Breast epithelium (tissue), 4 donors: ENCODE measurements at regions not wholly inside any gene's neighbourhood (a gene's known extent, or its start where the extent isn't known, plus 50 kb on each side); places are given as distances from the start of the nearest gene placed in this dataset.

Experiments used
- DNase-seq, 2 donors: peaks; one replicate each; pipeline ENCODE4 v3.0.0-alpha.2; 2019; ENCODE audit warnings: low spot score in 2 of 2
- H3K27ac ChIP-seq, 2 donors: fragments of 200-600 bp; sonication (generic) in 1 of 2; one replicate each; pipeline ENCODE4 v1.5.1; 2016 to 2019; ENCODE audit warnings: mild to moderate bottlenecking in 1 of 2
- H3K27me3 ChIP-seq, 2 donors: fragments of 200-600 bp; sonication (generic) in 1 of 2; one replicate each; pipeline versions ENCODE4 v1.5.1 to v1.6.0; 2017 to 2019; ENCODE audit warnings: control low read depth in 1 of 2, mild to moderate bottlenecking in 1 of 2
- H3K36me3 ChIP-seq: fragments of 200-600 bp; one replicate; pipeline ENCODE4 v1.5.1; 2019
- H3K4me1 ChIP-seq, 2 donors: fragments of 200-600 bp; sonication (generic); one replicate each; pipeline ENCODE4 v1.5.1; 2016 to 2019; ENCODE audit warnings: control low read depth in 1 of 2
- H3K4me3 ChIP-seq, 3 donors: fragments of 200-600 bp; sonication (generic); 1 replicate in 2 of 3; 2 replicates in 1 of 3; pipeline ENCODE4 v1.5.1; 2016 to 2019; ENCODE audit warnings: mild to moderate bottlenecking in 3 of 3, moderate library complexity in 2 of 3
- H3K9me3 ChIP-seq, 2 donors: fragments of 200-600 bp; sonication (generic) in 1 of 2; one replicate each; pipeline ENCODE4 v1.5.1; 2016 to 2019; ENCODE audit warnings: control low read depth in 1 of 2
- CTCF ChIP-seq, 3 donors: fragments of 450-650 bp; IDR thresholded peaks; one replicate each; pipeline ENCODE4 v1.5.1; 2016 to 2017; ENCODE audit warnings: antibody characterized with exemption in 3 of 3, mild to moderate bottlenecking in 3 of 3, moderate library complexity in 3 of 3
- POLR2A ChIP-seq: fragments of 450-650 bp; IDR thresholded peaks from one replicate; pipeline ENCODE4 v1.6.1; 2016; ENCODE audit warnings: antibody characterized with exemption, mild to moderate bottlenecking, moderate library complexity
- POLR2AphosphoS5 ChIP-seq, 3 donors: sonication (generic); formaldehyde crosslinking; IDR thresholded peaks; one replicate each; pipeline ENCODE4 v1.6.1; 2017; ENCODE audit warnings: antibody characterized with exemption in 3 of 3
- intact Hi-C: fragments of 100-400 bp; cut with DNase I; formaldehyde crosslinking; loops from one replicate; pipeline ENCODE4 v1.15.1; 2023; ENCODE audit warnings: low total_unique reads

- Histone ChIP-seq H3K36me3 (no peaks in the 10 kb centered on the region), H3K4me1 (no peaks in the 10 kb centered on the region), H3K27me3 (no peaks in the 10 kb centered on the region), H3K9me3 (no peaks in the 10 kb centered on the region), H3K4me3 (no peak overlapping the region), H3K27ac (no peak overlapping the region)
- intact Hi-C loops = no loop called here
- TF ChIP-seq POLR2AphosphoS5 (IDR thresholded peaks at IDR 0.05) = no peak
- TF ChIP-seq POLR2A = no peak
- TF ChIP-seq CTCF (IDR thresholded peaks at IDR 0.05) = no peak
- DNase-seq = no peak
These were observed 666.4 kb upstream of the CPEB2 start for GRCh38 chr4:14335872-14336271.

GRCh38 chr4:14336656-14337055 lies 665.6 kb upstream of the CPEB2 start:
- no peaks in the 10 kb centered on the region for H3K9me3 ChIP-seq
- DNase-seq = no peak
- no peaks in the 10 kb centered on the region for H3K4me1 ChIP-seq
- H3K27ac ChIP-seq = no peak overlapping the region
- no peaks in the 10 kb centered on the region for H3K27me3 ChIP-seq
- intact Hi-C loops = no loop called here
- no peaks in the 10 kb centered on the region for H3K36me3 ChIP-seq
- H3K4me3 ChIP-seq = no peak overlapping the region
- no peak for TF ChIP-seq CTCF (IDR thresholded peaks at IDR 0.05)
- no peak for TF ChIP-seq POLR2A
- no peak for TF ChIP-seq POLR2AphosphoS5 (IDR thresholded peaks at IDR 0.05)

GRCh38 chr4:14337892-14338584 lies 664.2 kb upstream of the CPEB2 start:
- Histone ChIP-seq H3K27ac (no peak overlapping the region), H3K4me1 (no peaks in the 10 kb centered on the region), H3K36me3 (no peaks in the 10 kb centered on the region), H3K4me3 (no peak overlapping the region), H3K9me3 (no peaks in the 10 kb centered on the region), H3K27me3 (no peaks in the 10 kb centered on the region)
- intact Hi-C loops = no loop called here
- no peak for DNase-seq
- TF ChIP-seq POLR2AphosphoS5 (IDR thresholded peaks at IDR 0.05) (no peak), CTCF (IDR thresholded peaks at IDR 0.05) (no peak), POLR2A (no peak)

- no peak for DNase-seq
- Histone ChIP-seq H3K4me1 (no peaks in the 10 kb centered on the region), H3K36me3 (no peaks in the 10 kb centered on the region), H3K27me3 (no peaks in the 10 kb centered on the region), H3K4me3 (no peak overlapping the region), H3K27ac (no peak overlapping the region), H3K9me3 (no peaks in the 10 kb centered on the region)
- TF ChIP-seq CTCF (IDR thresholded peaks at IDR 0.05) (no peak), POLR2A (no peak), POLR2AphosphoS5 (IDR thresholded peaks at IDR 0.05) (no peak)
- intact Hi-C loops = no loop called here
These were observed 663.6 kb upstream of the CPEB2 start for GRCh38 chr4:14338585-14339265.

GRCh38 chr4:14339715-14340114 lies 662.6 kb upstream of the CPEB2 start:
- intact Hi-C loops = no loop called here
- H3K4me1 ChIP-seq = no peaks in the 10 kb centered on the region
- no peak for DNase-seq
- H3K27me3 ChIP-seq = no peaks in the 10 kb centered on the region
- no peak overlapping the region for H3K27ac ChIP-seq
- no peak overlapping the region for H3K4me3 ChIP-seq
- TF ChIP-seq POLR2AphosphoS5 (IDR thresholded peaks at IDR 0.05) (no peak), POLR2A (no peak), CTCF (IDR thresholded peaks at IDR 0.05) (no peak)
- H3K9me3 ChIP-seq = no peaks in the 10 kb centered on the region
- H3K36me3 ChIP-seq = no peaks in the 10 kb centered on the region
